SK-N-SH treated with all-trans-retinoic acid at 6 μM for 48 hours (cell line): ENCODE measurements at regions not wholly inside any gene's neighbourhood (a gene's known extent, or its start where the extent isn't known, plus 50 kb on each side); places are given as distances from the start of the nearest gene placed in this dataset.

Source experiments
- ARNTL ChIP-seq: fragments of 450-650 bp; formaldehyde crosslinking; IDR thresholded peaks from 2 replicates; pipeline ENCODE4 v1.5.0; 2020; ENCODE audit warnings: low read depth, mild to moderate bottlenecking, moderate library complexity, borderline replicate concordance
- BACH2 ChIP-seq: fragments of 250-450 bp; sonication (Bioruptor Pico); IDR thresholded peaks from 2 replicates; pipeline ENCODE4 v1.9.0; 2021; ENCODE audit warnings: mild to moderate bottlenecking, borderline replicate concordance
- CSDC2 ChIP-seq: fragments of 250-450 bp; sonication (Bioruptor Pico); IDR thresholded peaks from 2 replicates; pipeline ENCODE4 v1.5.0; 2020; ENCODE audit warnings: mild to moderate bottlenecking, moderate library complexity
- CSRNP3 ChIP-seq: fragments of 250-450 bp; sonication (Bioruptor Pico); IDR thresholded peaks from 2 replicates; pipeline ENCODE4 v1.5.1; 2021; ENCODE audit warnings: mild to moderate bottlenecking, moderate library complexity
- PATZ1 ChIP-seq: fragments of 250-450 bp; sonication (Bioruptor Pico); IDR thresholded peaks from 2 replicates; pipeline ENCODE4 v1.8.0; 2020; ENCODE audit warnings: mild to moderate bottlenecking, moderate library complexity, borderline replicate concordance
- POU6F1 ChIP-seq: fragments of 250-450 bp; sonication (Bioruptor Pico); IDR thresholded peaks from 2 replicates; pipeline ENCODE4 v1.8.0; 2021; ENCODE audit warnings: low read depth, mild to moderate bottlenecking, moderate library complexity, borderline replicate concordance
- RARB ChIP-seq: fragments of 250-450 bp; sonication (Bioruptor Pico); IDR thresholded peaks from 2 replicates; pipeline ENCODE4 v1.8.0; 2021; ENCODE audit warnings: mild to moderate bottlenecking, moderate library complexity
- SNAI2 ChIP-seq: fragments of 250-450 bp; sonication (Bioruptor Pico); IDR thresholded peaks from 2 replicates; pipeline ENCODE4 v1.5.0; 2020; ENCODE audit warnings: mild to moderate bottlenecking, moderate library complexity
- TCF4 ChIP-seq: fragments of 250-450 bp; sonication (Bioruptor Pico); IDR thresholded peaks from 2 replicates; pipeline ENCODE4 v1.8.0; 2021; ENCODE audit warnings: mild to moderate bottlenecking, moderate library complexity, borderline replicate concordance
- ZC3H10 ChIP-seq: fragments of 250-450 bp; sonication (Bioruptor Pico); IDR thresholded peaks from 2 replicates; pipeline ENCODE4 v1.5.1; 2021; ENCODE audit warnings: mild to moderate bottlenecking, moderate library complexity
- ZFP3 ChIP-seq: fragments of 250-450 bp; sonication (Bioruptor Pico); IDR thresholded peaks from 2 replicates; pipeline ENCODE4 v1.5.0; 2020; ENCODE audit warnings: mild to moderate bottlenecking, moderate library complexity
- ZNF565 ChIP-seq: fragments of 450-650 bp; formaldehyde crosslinking; conservative IDR thresholded peaks from 2 replicates; pipeline ENCODE4 v1.5.0; 2020; ENCODE audit warnings: low read depth, mild to moderate bottlenecking, moderate library complexity
- ZNF70 ChIP-seq: fragments of 450-650 bp; formaldehyde crosslinking; IDR thresholded peaks from 2 replicates; pipeline ENCODE4 v1.5.0; 2020; ENCODE audit warnings: mild to moderate bottlenecking, moderate library complexity

GRCh38 chr10:101283762-101284100 is 54.5 kb upstream of the LBX1 start:
- TF ChIP-seq SNAI2 (CRISPR knock-in tag) (no peak), BACH2 (no peak), ZNF565 (no peak), POU6F1 (CRISPR knock-in tag) (no peak), ARNTL (CRISPR knock-in tag) (no peak), CSDC2 (CRISPR knock-in tag) (no peak), PATZ1 (CRISPR knock-in tag) (no peak), TCF4 (CRISPR knock-in tag) (no peak), ZC3H10 (no peak), ZFP3 (no peak), CSRNP3 (CRISPR knock-in tag) (no peak), ZNF70 (CRISPR knock-in tag) (no peak), RARB (CRISPR knock-in tag) (no peak)
